CD4-positive, alpha-beta T cell treated with Interleukin-1 beta for 1 hour (primary cell): ENCODE measurements at regions not wholly inside any gene's neighbourhood (a gene's known extent, or its start where the extent isn't known, plus 50 kb on each side); places are given as distances from the start of the nearest gene placed in this dataset.
"Not testable (repeated sequence)": the region's sequence is repeated elsewhere in the genome, so short reads cannot be mapped to it uniquely, and the experiment has no call there.

Experiments used
- DNase-seq, 2 donors: peaks; one replicate each; pipeline ENCODE4 v3.0.0-alpha.2; 2020 to 2022

GRCh38 chr7:86199881-86200614 is 443.7 kb upstream of the GRM3 start:
- DNase-seq = no peak

GRCh38 chr7:86190351-86190750 is 453.4 kb upstream of the GRM3 start:
- DNase-seq = no peak

- no peak for DNase-seq
Observed at GRCh38 chr7:86181474-86181873, 462.2 kb upstream of the GRM3 start.

GRCh38 chr7:86164827-86165226 is 478.9 kb upstream of the GRM3 start:
- DNase-seq = no peak

GRCh38 chr7:86158111-86158510 is 485.6 kb upstream of the GRM3 start:
- DNase-seq = no peak

- no peak for DNase-seq
Observed at GRCh38 chr7:86155623-86156022, 488.1 kb upstream of the GRM3 start.

- no peak for DNase-seq
Observed at GRCh38 chr7:86152926-86153325, 490.8 kb upstream of the GRM3 start.

GRCh38 chr7:86149024-86149665 is 494.6 kb upstream of the GRM3 start:
- no peak for DNase-seq

- DNase-seq = no peak
Observed at GRCh38 chr7:86148501-86148900, 495.2 kb upstream of the GRM3 start.

GRCh38 chr7:86137343-86137742 is 506.4 kb upstream of the GRM3 start:
- DNase-seq = no peak

- DNase-seq = no peak
Observed at GRCh38 chr7:86130268-86130667, 513.4 kb upstream of the GRM3 start.

- no peak for DNase-seq
Observed at GRCh38 chr7:86123476-86123875, 520.2 kb upstream of the GRM3 start.

- no peak for DNase-seq
Observed at GRCh38 chr7:86094166-86094669, 549.5 kb upstream of the GRM3 start.

- DNase-seq = no peak
Observed at GRCh38 chr7:86091369-86091768, 552.3 kb upstream of the GRM3 start.

- no peak for DNase-seq
Observed at GRCh38 chr7:86089455-86089854, 554.3 kb upstream of the GRM3 start.

GRCh38 chr7:86064572-86064971 is 579.1 kb upstream of the GRM3 start:
- DNase-seq = not testable (repeated sequence)

- no peak for DNase-seq
Observed at GRCh38 chr7:86058649-86059048, 585.1 kb upstream of the GRM3 start.

GRCh38 chr7:86050918-86051317 is 592.8 kb upstream of the GRM3 start:
- no peak for DNase-seq

GRCh38 chr7:86049910-86050309 is 593.8 kb upstream of the GRM3 start:
- no peak for DNase-seq

- not testable (repeated sequence) for DNase-seq
Observed at GRCh38 chr7:86045197-86045596, 598.5 kb upstream of the GRM3 start.

GRCh38 chr7:86025807-86026206 is 617.9 kb upstream of the GRM3 start:
- no peak for DNase-seq

GRCh38 chr7:86013662-86014061 is 630.0 kb upstream of the GRM3 start:
- no peak for DNase-seq

- DNase-seq = no peak
Observed at GRCh38 chr7:86012971-86013370, 630.7 kb upstream of the GRM3 start.

- no peak for DNase-seq
Observed at GRCh38 chr7:86008898-86009297, 634.8 kb upstream of the GRM3 start.

GRCh38 chr7:86006909-86007308 is 636.8 kb upstream of the GRM3 start:
- DNase-seq = no peak
